HG03175 (cell line): ENCODE measurements at regions not wholly inside any gene's neighbourhood (a gene's known extent, or its start where the extent isn't known, plus 50 kb on each side); places are given as distances from the start of the nearest gene placed in this dataset.

Experiments used
- ATAC-seq: cut with Tn5 transposase; IDR thresholded peaks from one replicate; pipeline ENCODE4 v1.9.1; 2021; ENCODE audit warnings: mild to moderate bottlenecking, moderate library complexity; ENCODE audit not compliant: unreplicated experiment

DNA sequence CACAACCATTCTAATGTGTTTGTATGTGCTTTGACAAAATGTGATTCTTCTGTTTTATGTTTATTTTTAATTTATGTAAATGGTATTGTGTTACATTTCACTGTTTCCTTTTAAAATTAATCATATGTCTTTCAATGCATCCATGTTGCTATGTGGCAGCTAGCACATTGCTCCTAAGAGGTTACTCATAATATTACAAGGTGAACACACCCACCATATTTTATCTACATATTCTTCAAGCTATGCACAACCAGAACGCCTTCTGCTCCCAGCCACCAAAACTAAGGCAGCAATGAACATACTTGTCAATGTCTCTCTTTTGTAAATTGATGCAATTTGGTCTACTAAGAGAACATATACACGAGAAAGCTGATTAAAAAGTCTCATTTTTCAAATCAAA, 160.6 kb upstream of the OSR1 start:
- no peak for ATAC-seq

DNA sequence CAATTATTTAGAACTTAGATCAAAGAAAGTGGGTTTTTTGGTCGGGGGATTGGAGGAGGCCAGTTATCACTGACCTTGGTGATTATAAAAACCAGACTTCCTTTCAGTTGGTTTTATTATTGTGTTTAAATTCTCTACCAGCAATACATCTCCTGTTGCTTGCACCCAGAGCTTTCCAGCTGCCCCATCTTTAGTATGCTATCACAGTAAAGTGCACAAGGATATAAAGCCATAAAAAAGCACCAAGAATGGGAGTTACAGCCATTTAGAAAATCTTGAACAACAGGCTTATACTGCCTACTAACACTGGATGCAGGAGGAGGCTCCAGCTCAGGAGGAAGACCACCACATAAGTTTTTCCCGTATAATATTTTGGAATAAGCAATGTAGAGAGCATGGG, 148.7 kb upstream of the OSR1 start:
- ATAC-seq, result no peak

DNA sequence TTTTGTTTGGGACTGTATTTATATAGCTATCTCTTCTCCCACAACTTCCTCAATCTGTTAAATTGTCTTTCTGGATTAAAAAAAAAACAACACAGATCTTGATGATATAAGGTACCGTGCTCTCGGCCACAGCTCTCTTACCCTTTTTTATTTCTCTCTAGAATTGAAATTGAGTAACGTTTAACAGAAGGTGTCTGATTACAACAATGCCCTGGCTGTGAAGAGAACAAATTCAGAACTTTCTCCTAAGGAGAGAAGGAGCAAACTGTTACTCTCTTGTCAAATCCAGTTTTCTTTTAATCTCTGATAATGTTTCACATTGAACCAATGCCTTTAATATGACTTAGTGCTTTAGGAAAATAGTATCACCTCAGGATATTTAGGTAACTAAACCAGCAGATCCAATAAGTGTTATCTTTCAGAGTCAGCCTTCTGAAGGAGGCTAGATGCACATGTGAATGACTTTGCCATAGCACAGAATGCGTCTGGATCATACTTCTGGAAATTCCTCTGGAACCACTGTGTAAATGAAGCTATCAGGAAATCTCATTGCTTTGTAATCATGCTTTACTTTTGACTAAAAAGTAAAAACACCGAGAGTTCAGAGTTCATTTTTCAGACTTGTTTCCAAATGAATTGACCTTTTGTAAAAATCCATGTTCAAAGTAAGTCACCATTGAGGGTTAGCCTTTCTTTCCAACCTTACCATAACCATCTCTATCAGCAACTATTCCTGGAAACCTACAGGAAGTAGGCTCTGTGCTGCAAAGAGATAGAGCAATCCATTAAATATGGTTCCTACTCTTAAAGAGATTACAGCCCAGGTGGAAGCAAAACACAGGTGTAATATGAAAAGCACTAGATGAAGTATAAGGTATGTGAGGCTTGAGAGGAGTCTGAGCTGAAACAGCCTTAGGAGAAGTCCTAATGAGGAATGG, 147.0 kb upstream of the OSR1 start:
- no peak for ATAC-seq

DNA sequence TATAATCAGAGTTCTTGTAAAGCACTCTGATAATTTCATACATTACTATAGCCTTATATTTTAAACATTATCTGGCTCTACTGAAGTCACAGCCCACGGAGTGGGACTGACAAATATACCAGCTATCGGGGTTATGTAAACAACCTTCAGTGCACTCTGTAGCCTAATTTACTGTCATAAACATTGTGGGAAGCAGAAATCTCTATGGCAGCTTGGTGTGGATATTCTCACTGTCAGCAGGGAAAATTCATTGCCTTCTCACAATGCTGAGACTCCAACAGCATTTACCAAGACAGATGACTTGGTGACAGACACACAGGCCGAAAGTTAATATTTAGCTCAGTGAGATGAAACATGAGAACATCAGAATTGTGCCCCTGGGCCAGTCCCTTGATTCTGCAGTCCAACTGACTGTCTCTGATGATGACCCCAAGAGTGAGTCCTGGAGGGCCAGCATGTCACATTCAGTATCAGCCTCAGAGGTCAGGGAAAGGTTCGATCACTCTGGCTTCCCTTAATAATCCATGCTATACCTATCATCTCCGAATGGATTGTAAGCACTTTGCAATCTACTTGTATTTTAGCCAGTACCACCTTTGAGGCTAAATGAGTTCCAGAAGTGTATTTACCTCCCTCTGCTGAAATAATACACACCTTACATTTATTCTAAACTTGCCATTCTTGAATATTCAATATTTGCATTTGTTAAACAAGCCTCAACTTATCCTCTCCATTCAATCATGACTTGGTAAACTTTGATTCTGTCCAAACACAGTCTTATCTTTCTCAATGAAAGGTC, 146.2 kb upstream of the OSR1 start:
- no peak for ATAC-seq

DNA sequence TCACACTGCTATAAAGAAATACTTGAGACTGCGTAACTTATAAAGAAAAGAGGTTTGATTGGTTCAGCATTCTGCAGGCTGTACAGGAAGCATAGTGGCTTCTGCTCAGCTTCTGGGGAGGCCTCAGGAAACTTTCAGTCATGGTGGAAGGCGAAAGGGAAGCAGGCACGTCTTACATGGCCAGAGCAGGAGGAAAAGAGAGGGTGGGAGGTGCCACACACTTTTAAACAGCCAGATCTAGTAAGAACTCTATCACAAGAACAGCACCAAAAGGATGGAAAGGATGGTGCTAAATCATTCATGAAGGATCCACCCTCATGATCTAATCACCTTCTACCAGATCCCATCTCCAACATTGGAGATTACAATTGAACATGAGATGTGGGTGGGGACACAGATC, 145.5 kb upstream of the OSR1 start:
- ATAC-seq, result no peak

DNA sequence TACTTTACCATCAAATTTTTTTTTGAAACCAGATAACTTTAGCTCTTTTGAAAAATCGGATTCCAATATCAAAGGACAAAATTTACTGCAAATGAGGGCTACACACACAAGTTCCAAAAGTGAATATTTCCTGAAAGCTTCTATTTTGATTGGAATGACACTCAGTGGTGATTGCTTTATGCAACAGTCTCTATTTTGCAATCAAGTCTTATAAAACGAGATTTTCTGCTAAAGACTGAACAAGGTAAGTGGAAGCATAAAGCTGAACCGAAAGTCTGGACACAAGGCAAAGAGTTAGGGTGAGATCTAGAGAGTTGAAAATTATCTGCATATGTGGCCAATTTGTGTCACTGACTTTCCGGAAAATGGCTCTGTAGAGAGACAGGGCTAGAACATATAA, 145.0 kb upstream of the OSR1 start:
- ATAC-seq, result no peak

DNA sequence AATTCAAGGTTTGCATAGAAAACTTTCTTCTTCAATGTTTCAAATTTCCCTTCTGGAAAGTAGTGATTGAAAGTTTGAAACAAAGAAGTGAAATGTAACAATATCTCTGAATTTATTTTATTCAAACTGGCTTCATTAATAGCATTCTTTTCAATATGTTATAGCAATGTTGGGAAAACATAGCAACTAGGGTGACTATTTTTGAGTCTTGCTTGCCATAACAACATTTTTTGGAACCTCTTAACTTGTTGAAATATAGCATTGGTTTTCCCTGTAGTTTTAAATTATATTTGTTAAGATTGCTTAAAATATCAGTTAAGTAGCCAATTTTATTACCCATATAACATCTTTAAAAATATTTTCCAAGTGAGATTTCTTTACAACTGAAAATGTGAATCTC, 141.7 kb upstream of the OSR1 start:
- ATAC-seq, result no peak

DNA sequence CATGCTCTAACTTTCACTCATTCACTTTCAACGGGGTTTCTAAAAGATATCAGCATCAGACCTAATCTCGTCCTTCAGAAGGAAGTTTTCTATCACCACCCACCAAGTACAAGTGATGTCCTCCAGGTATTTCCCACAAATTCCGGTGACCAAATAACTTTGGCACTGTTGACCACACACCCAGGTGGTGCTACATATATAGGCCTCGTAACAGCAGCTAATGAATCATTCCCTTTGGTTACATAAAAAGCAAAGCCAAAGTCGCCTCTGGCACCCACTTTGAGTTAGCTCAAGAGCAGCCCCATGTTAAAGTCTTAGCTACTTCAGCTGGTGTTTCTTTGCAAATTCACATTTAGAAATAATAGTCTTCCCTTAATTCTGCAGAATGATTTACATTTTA, 138.2 kb upstream of the OSR1 start:
- no peak for ATAC-seq

DNA sequence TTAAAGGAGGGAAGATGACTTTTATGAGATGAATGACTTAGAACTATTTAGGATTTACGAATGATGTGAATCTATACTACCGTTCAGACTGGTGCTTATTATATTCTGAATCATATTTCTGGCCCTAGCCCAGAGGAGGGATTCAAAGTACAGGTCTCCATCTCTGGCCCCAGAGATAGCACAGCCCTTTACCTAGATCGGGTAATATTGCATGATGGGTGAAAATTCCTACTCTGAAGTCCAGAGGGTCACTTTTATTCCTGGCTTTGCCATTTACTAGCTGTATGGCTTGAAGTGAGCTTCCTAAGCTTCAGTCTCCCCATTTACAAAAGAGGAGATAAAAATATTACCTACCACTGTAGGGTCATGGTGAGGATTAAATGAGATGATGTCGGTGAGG, 135.8 kb upstream of the OSR1 start:
- ATAC-seq, result no peak

DNA sequence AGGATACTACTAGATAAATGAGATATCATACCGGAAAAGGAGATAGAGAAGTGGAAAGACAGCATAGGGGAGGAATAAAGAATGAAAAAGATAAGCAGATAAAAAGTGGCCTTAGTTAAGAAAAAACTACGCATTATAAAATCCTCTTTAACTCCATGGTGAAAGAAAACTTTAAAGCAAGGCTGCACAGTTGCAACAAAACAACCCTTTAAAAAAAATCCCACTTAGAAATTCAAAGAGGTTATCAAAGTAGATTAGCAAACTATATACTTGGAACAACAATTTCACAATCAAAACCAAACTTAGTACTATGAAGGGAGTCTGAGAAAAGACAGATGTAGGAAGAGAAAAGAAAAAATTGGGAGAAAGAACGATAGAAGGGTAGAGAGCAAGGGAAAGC, 133.4 kb upstream of the OSR1 start:
- no peak for ATAC-seq

DNA sequence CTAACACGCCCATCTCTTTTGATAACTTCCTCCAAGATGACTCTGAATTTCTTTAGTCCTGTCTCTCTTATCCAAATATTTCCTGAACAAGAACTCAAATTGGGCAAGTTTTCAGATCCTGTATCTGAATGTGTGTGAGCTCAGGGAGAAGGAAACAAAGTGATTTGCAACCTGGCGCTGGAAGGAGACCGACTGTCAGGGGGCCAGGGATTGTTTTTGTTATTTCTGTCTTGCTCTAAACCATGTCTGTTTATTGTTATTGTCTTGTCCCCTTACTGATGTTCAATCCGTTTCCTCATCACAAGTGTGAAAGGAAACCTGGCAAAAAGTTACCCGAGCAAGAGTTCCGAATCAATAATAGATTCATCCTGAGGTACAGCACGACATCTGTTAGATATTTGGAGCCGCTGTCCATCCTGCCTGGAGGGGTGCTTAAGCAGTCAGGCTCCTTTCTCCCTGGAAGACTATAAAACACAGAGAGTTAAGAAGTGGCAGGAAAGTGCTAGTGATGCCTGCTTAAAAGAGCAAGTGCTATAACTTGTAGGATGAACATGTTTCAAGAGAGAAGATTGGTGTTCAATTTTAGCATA, 132.5 kb upstream of the OSR1 start:
- ATAC-seq, result no peak

DNA sequence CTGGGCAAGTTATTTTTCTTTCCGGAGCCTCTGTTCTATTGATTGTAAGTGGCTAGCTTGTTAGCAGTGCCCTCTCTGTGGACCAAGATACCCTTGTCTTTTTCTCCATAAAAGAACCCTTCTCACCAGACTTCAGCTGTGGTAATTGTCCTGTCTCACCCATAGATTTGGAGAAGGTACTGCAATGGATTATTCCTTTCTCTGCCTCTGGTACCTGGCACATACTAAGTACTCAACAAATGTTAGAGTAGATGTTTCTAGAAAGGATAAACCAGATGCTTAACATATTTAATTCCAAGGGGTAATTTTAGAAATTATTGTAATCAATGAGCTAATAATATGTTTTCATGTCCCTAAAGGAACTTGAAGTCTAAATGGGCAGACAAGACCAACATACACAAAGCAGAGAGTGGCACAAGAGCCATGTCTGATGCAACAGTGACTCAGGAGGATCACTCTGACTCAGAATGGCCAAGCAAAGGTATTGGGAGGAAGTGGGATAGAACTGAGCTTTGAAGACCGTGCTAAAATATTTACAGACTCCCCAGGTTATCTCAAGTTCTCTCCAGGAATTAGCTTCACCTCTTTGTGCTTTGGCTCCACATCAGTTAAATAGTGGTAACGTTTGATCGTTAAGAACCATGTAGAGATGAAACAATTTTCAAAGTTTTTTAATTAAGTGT, 129.7 kb upstream of the OSR1 start:
- ATAC-seq, result peak; percentile 74

DNA sequence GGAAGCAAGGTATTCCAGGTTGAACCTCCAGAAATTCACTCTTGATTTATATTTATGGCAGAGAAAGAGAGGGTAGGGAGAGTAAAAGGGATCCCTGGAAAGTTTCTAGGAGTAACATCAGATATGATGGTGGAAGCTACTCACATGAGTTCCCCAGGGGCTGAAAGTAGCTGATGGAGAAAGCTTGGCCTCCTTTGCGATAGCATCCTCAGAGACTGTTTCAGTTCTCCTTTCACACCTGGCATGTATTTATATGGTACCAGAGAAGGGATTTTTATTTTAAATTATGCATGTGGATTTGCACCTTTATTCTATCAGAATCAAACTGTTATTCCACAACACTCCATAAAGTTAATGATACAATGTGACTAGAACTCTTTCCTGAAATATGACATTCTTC, 126.3 kb upstream of the OSR1 start:
- ATAC-seq, result peak; percentile 45

DNA sequence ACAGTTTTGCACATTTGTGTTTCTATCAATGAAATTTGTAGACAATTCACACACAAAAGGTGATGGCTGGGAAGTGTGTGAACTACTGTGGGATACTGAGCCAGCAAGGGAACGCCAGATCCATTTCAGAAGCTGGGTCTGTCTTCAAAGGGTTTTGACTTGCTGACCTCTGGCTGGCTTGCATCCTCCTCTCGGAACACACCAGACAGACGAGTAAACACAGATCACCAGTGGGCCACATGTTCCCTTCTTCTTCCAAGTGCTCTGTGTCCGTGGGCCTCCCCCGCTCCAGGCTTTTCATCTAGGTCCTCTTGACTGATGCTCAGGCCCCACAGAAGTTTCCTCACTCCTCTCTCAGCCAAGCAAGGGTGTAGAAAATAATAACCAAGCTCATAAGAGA, 122.2 kb upstream of the OSR1 start:
- no peak for ATAC-seq

DNA sequence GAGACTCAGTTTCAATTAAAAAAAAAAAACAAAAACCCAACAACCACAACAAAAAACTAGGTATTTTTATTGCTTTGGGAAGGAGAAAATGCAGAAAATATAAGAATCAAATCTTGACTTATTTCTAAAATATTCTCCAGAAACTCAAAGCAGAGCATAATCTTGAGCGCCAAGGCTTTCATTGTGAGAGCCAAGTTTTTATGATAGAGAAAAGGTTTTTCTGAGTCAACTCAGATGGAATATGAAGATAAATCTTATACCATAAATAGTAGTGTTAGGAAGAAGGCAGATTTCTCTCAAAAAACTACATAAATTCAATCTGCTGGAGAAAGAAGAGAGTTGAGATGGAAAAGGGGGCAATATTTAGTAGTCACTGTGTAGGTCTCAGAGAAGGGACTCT, 121.2 kb upstream of the OSR1 start:
- ATAC-seq, result no peak

DNA sequence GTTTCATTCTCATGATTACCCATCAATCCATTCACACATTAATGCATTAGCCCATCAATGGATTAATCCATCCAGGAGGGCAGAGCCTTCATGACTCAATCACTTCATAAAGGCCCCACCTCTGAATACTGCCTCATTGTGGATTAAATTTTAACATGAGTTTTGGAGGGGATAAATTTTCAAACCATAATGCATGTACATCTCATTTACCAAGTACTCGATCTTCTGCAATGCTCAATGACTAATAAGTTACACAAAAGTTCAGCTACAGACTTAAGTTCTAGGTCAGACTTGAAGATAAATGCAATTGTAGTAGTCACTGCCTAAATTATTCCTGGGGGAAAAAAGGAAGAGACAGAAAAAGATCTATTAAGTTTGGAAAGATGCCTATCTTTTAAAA, 120.0 kb upstream of the OSR1 start:
- no peak for ATAC-seq

DNA sequence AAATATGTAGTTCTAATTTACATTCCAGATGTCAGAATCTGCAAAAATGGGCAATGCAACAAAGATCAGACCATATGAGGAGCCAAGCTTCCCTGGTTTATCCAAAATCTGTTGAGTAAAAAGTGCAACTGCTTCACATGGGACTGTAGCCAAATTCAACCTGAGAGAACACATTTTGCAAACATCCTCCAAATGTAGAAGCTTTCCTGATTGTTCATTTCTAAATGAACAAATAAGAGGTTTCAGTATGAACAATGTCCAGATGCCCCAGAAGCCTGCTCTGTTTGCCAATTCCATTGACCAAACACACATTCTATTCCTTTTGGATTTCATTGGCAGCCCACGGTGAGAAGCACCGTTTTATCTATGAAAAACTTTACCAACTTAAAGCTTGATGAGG, 117.9 kb upstream of the OSR1 start:
- no peak for ATAC-seq

DNA sequence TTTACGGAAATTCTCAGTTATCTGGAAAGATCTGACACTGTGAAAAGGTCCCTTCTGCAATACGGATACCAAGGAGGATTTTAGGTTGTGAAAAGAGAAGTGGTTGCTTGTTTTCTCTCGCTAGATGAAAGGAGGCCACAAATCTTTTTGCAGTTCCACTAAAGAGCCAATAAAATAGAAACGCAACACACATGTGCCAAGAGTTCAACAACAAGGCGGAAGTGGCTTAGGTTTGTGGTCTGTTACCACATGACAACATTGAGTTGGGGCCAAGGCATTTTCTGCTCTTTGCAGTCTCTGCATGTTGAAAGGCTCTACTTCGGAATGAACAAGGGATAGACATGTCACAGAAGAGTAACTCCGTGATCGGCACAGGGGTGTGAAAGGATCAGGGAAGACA, 115.7 kb upstream of the OSR1 start:
- ATAC-seq, result peak; percentile 94

DNA sequence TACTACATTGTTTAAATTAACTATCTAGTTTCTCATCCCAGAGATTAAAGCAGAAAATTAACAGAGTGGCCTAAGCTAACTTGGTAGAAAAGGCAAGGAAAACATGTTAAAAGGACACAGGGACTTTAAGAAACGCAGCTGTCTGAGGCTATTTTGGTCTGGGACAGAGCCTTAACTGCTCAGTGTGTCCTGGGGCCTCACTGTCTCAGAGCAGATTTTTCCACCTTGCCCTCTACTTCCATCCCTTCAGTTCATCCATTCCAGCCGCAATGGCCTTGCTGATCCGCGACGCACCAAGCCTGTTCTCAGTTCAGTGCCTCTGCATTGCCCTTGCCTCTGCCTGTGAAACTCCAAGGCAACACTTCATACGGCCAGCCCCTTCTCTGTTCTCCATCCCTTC, 114.9 kb upstream of the OSR1 start:
- no peak for ATAC-seq

DNA sequence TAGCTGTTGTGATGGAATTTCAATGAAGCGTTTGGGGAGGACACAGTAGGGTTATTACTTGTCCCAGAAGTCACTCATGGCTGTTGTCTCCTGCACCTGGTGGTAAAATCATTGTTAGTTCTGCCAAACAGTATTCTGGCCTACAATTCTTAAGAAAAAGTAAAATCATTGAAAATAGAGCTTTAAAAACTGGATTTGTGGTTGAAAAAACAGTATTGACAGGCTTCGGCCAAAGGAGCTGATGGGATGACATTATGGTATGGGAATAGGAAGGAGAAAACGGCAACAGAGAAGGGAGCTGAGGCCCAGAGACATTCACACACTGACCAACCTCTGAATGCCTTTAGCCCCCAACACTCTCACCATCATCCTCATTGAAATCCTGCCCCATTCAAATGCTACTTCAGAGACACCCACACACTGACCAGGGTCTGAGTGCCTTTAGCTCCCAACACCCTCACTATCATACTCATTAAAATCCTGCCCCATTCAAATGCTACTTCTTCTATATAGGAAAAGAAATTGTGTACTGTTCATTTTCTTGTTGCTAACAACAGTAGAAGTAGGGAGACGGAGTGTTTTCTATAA, 114.1 kb upstream of the OSR1 start:
- no peak for ATAC-seq

DNA sequence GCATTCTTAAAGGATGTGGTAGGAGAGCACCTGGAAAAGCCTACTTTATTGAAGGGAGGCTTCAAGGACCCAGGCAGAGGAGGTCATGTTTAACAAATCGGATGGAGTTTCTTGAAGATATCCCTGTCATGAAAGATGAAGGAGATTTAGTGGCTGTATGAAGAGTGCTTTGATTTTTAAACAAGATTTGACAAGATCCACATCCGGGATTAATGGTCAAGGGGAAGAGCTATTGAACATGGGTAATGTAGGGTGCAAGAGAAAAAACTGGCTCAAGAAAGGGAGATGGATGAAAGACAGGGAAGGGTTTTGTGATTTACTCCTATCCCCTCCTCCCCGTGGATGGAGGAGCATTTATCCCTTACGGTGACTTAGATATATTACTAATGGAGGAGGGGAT, 113.1 kb upstream of the OSR1 start:
- ATAC-seq, result no peak
